Ramos (cell line): ENCODE measurements at regions not wholly inside any gene's neighbourhood (a gene's known extent, or its start where the extent isn't known, plus 50 kb on each side); places are given as distances from the start of the nearest gene placed in this dataset.
"Not testable (repeated sequence)": the region's sequence is repeated elsewhere in the genome, so short reads cannot be mapped to it uniquely, and the experiment has no call there.

Experiments used
- in situ Hi-C: fragments of 300-500 bp; cut with MboI; formaldehyde crosslinking; loops from one replicate; pipeline ENCODE4 v1.14.3; 2022; ENCODE audit warnings: low sequenced_read_pairs; ENCODE audit not compliant: unreplicated experiment

- in situ Hi-C loops, result no loop called here
Measured at GRCh38 chr1:166384948-166385347, 218.1 kb upstream of the FAM78B start.

GRCh38 chr1:166390366-166391033 lies 223.7 kb upstream of the FAM78B start:
- in situ Hi-C loops, result no loop called here

DNA sequence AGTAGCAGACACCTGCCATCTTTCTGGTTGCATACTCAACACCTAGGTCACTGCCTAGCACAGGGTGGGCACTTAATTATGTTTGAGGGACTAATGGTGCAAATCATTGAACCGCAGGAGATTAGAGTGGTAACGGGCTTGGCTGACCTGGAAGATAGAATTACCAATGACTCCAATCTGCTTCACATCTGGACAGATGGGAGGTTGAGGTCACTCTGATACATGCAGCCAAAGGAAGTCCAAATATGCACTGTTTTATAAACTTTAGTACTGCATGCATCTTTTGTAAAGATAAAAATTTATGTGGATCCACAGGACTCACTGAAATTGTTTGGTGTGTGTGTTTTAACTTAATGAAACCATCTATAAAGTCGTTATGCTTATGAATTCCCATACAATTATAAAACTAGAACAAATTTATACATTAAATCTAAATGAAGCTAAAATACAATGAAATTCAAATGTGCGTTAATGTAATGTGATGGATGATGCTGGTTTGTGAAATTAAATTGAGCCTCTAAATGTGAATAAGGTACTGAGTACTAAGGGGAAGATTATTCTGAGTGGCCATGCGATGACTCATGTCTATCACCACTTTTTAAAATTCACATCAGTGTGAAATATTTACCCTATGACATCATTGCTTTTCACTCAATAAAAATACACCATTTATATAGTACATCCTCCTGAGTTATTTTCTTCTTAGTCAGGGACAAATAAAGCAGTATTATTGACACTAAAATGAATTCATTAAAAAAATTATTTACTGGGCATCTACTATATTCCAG lies 224.7 kb upstream of the FAM78B start:
- in situ Hi-C loops, result no loop called here

DNA sequence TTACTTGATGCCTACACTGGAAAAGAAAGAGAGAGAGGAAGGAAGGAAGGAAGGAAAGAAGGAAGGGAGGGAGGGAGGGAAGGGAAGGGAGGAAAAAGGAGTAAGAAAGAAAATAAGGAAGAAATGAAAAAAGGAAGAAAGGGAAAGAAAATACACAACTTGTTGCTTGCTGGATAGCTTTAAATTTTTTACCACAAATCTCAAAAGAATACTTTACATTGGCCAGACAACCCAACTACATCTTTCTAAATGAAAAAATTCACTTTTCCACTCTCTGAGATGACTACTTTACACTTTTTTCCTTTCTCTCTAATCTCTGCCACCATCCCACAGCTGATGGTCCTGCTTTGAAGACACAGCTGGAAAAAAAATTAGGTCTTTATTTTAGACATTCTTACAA lies 228.9 kb upstream of the FAM78B start:
- in situ Hi-C loops, result no loop called here

DNA sequence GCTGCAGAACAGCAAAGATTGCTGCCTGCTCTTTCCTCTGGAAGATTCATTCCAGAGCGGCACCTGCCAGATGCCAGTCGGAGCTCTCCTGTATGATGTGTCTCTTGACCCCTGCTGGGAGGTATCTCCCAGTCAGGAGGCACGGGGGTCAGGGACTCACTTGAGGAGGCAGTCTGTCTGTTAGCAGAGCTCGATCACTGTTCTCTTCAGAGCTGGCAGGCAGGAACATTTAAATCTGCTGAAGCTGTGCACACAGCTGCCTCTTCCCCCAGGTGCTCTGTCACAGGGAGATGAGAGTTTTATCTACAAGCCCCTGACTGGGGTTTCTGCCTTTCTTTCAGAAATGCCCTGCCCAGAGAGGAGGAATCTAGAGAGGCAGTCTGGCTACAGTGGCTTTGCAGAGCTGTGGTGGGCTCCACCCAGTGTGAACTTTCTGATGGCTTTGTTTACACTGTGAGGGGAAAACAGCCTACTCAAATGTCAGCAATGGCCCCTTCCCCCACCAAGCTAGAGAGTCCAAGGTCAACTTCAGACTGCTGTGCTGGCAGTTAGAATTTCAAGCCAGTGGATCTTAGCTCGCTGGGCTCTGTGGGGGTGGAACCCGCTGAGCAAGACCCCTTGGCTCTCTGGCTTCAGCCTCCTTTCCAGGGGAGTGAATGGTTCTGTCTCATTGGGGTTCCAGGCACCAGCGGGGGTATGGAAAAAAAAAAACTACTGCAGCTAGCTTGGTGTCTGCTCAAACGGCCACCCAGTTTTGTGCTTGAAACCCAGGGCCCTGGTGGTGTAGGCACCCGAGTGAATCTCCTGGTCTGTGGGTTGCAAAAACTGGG lies 242.7 kb upstream of the FAM78B start:
- in situ Hi-C loops, result not testable (repeated sequence)

DNA sequence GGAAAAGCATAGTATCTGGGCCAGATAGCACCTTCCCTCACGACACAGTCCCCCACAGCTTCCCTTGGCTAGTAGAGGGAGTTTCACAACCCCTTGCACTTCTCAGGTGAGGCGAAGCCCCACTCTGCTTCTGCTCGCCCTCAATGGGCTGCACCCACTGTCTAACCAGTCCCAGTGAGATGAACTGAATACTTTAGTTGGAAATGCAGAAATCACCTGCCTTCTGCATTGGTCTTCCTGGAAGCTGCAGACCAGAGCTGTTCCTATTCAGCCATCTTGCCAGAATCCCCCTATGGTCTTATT lies 243.2 kb upstream of the FAM78B start:
- in situ Hi-C loops, result no loop called here

- in situ Hi-C loops, result not testable (repeated sequence)
Measured at GRCh38 chr1:166416831-166417230, 250.0 kb upstream of the FAM78B start.

- in situ Hi-C loops, result no loop called here
Measured at GRCh38 chr1:166418344-166418933, 251.6 kb upstream of the FAM78B start.

GRCh38 chr1:166422586-166422985 lies 255.8 kb upstream of the FAM78B start:
- in situ Hi-C loops, result not testable (repeated sequence)

GRCh38 chr1:166432655-166433054 lies 265.9 kb upstream of the FAM78B start:
- in situ Hi-C loops, result no loop called here

GRCh38 chr1:166433404-166434304 lies 266.9 kb upstream of the FAM78B start:
- in situ Hi-C loops, result not testable (repeated sequence)

- in situ Hi-C loops, result no loop called here
Measured at GRCh38 chr1:166457700-166458099, 290.9 kb upstream of the FAM78B start.

DNA sequence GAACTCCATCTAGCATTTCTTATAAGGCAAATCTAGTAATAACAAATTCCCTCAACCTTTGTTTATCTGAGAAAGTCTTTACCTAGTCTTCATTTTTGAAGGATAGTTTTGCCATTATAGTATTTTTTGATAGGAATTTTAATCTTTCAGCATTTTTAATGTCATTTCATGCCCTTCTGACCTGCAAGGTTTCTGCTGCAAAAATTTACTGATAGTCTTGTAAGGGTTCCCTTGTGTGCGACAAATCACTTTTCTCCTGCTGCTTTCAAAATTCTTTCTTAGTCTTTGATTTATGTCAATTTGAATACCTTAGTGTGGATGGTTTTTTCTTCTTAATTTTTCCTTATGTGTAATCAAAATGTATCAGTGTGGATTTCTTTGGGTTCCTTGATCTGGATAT lies 297.5 kb upstream of the FAM78B start:
- in situ Hi-C loops, result no loop called here

GRCh38 chr1:166470014-166470413 lies 303.2 kb upstream of the FAM78B start:
- in situ Hi-C loops, result loop anchor here (10.0 kb wide), 1 partner anchor 535 kb away; no protein-coding TSS in a partner anchor

DNA sequence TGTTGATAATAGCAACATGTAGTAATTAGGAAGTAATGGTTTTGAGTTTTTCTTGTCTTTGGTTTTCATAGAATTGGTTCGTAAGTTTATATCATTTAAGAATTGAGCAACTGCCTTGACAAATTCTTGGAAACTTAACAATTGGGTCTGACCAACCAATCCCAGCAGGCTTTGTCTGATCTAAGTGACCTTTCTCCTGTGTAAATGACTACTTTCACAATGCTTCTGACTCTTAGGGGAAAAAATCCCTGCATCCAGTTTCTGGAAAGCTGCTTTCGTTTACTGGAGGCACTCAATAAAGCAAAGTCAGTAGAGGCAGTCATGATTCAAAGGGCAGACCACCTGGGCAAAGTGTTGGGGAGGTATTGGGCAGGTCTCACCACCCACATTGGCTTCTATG lies 303.6 kb upstream of the FAM78B start:
- in situ Hi-C loops, result loop anchor here (10.0 kb wide), 1 partner anchor 536 kb away; no protein-coding TSS in a partner anchor

DNA sequence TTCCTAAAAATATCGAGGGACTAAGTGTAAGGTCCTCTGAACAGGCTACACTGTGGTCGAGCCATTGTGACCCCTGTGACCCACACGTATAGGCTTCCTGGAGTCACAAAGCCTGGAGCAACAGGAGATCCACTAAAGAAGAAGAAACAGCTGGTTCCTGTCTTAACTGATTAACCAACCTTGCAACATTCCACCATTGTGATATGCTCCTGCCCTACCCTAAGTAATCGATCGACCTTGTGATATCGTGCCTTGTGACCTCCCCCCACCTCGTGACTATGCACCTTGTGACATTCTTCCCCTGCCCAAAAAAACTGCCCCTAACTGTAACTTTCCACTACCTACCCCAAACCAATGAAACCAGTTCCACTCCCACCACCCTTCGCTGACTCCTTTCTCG lies 304.6 kb upstream of the FAM78B start:
- in situ Hi-C loops, result loop anchor here (10.0 kb wide), 1 partner anchor 537 kb away; no protein-coding TSS in a partner anchor

- in situ Hi-C loops, result loop anchor here (10.0 kb wide), 1 partner anchor 544 kb away; no protein-coding TSS in a partner anchor
Measured at GRCh38 chr1:166479052-166479631, 312.3 kb upstream of the FAM78B start.

- in situ Hi-C loops, result no loop called here
Measured at GRCh38 chr1:166484471-166484870, 317.7 kb upstream of the FAM78B start.

- in situ Hi-C loops, result no loop called here
Measured at GRCh38 chr1:166484871-166485270, 318.1 kb upstream of the FAM78B start.
